IMR-90 (cell line): ENCODE measurements at regions not wholly inside any gene's neighbourhood (a gene's known extent, or its start where the extent isn't known, plus 50 kb on each side); places are given as distances from the start of the nearest gene placed in this dataset.

ENCODE experiments used
- ATAC-seq: fragments of 200-7000 bp; cut with Tn5 transposase; 2 replicates; pipeline ENCODE4 v1.9.1; 2020; ENCODE audit warnings: low read depth, mild to moderate bottlenecking, moderate library complexity
- BruUV-seq: library from RNA; stranded (reverse); fragments of 400-500 nt; replicated peaks from 2 replicates; lab custom pipeline; 2021; lab: Mats Ljungman, UMichigan
- CTCF ChIA-PET: fragments of 300-600 bp; formaldehyde crosslinking; extraction: SDS; loops from one replicate; lab custom pipeline; 2021; ENCODE audit warnings: antibody characterized with exemption; lab: Yijun Ruan, JAX
- POLR2A ChIA-PET: fragments of 300-600 bp; sonication (Branson Sonifier 250); formaldehyde crosslinking; loops from one replicate; lab custom pipeline; 2022; ENCODE audit warnings: antibody characterized with exemption; ENCODE audit not compliant: unreplicated experiment; lab: Charles Lee
- DNase-seq: peaks from one replicate; pipeline ENCODE4 v3.0.0; 2013
- H2AFZ ChIP-seq: replicated peaks from 2 replicates; pipeline ENCODE3; 2013; ENCODE audit warnings: low read length, mild to moderate bottlenecking; ENCODE audit not compliant: poor library complexity
- H2AK5ac ChIP-seq: 2 replicates; pipeline ENCODE4 v1.6.1; 2013; ENCODE audit warnings: low read depth, low read length, inconsistent platforms
- H2AK9ac ChIP-seq: replicated peaks from 2 replicates; pipeline ENCODE3; 2013; ENCODE audit warnings: mild to moderate bottlenecking, low read depth, low read length, moderate library complexity; ENCODE audit not compliant: poor library complexity
- H2BK120ac ChIP-seq: 2 replicates; pipeline ENCODE4 v1.6.1; 2013; ENCODE audit warnings: low read depth, low read length, inconsistent platforms
- H2BK15ac ChIP-seq: 3 replicates; pipeline ENCODE4 v1.6.1; 2013; ENCODE audit warnings: low read depth, low read length, inconsistent platforms
- H2BK20ac ChIP-seq: 2 replicates; pipeline ENCODE4 v1.6.1; 2013; ENCODE audit warnings: low read depth, mild to moderate bottlenecking, inconsistent platforms, low read length, moderate library complexity
- H2BK5ac ChIP-seq: 2 replicates; pipeline ENCODE4 v1.6.1; 2013; ENCODE audit warnings: mild to moderate bottlenecking, low read depth, low read length, inconsistent platforms; ENCODE audit not compliant: poor library complexity, severe bottlenecking
- H3K14ac ChIP-seq: replicated peaks from 2 replicates; pipeline ENCODE4 v1.6.1; 2013; ENCODE audit warnings: low read depth, low read length, inconsistent platforms
- H3K18ac ChIP-seq: 2 replicates; pipeline ENCODE4 v1.6.1; 2013; ENCODE audit warnings: low read depth, low read length, control low read depth
- H3K23ac ChIP-seq: 2 replicates; pipeline ENCODE4 v1.6.1; 2013; ENCODE audit warnings: low read depth, low read length, inconsistent platforms
- H3K27ac ChIP-seq: 2 replicates; pipeline ENCODE4 v1.5.1; 2013; ENCODE audit warnings: mild to moderate bottlenecking, control low read depth, low read length; ENCODE audit not compliant: insufficient read depth
- H3K27me3 ChIP-seq: 2 replicates; pipeline ENCODE4 v1.6.1; 2013; ENCODE audit warnings: low read length; ENCODE audit not compliant: control insufficient read depth, insufficient read depth
- H3K36me3 ChIP-seq: 2 replicates; pipeline ENCODE4 v1.6.1; 2013; ENCODE audit warnings: low read length, mixed read lengths; ENCODE audit not compliant: control insufficient read depth, insufficient read depth
- H3K4ac ChIP-seq: 2 replicates; pipeline ENCODE4 v1.6.1; 2013; ENCODE audit warnings: low read depth, low read length, inconsistent platforms
- H3K4me1 ChIP-seq: 2 replicates; pipeline ENCODE4 v1.6.1; 2013; ENCODE audit warnings: low read length, mixed read lengths; ENCODE audit not compliant: control insufficient read depth, insufficient read depth
- H3K4me2 ChIP-seq: 2 replicates; pipeline ENCODE4 v1.6.1; 2013; ENCODE audit warnings: low read depth, mild to moderate bottlenecking, control low read depth, low read length, moderate library complexity
- H3K4me3 ChIP-seq: 2 replicates; pipeline ENCODE4 v1.5.1; 2013; ENCODE audit warnings: low read depth, mild to moderate bottlenecking, control low read depth, low read length, moderate library complexity; ENCODE audit not compliant: insufficient read depth
- H3K56ac ChIP-seq: 2 replicates; pipeline ENCODE4 v1.6.1; 2013; ENCODE audit warnings: low read length, inconsistent platforms; ENCODE audit not compliant: insufficient read depth; ENCODE audit errors: extremely low read depth
- H3K79me1 ChIP-seq, 2 experiments: 2 replicates each; pipeline ENCODE4 v1.6.1; 2013; ENCODE audit warnings: low read length in 2 of 2, inconsistent platforms in 1 of 2, low read depth in 1 of 2
- H3K9ac ChIP-seq: 2 replicates; pipeline ENCODE4 v1.6.1; 2013; ENCODE audit warnings: low read depth, low read length, control low read depth
- H3K9me1 ChIP-seq: 2 replicates; pipeline ENCODE4 v1.6.1; 2013; ENCODE audit warnings: low read length, inconsistent platforms; ENCODE audit not compliant: insufficient read depth
- H3K9me3 ChIP-seq: 2 replicates; pipeline ENCODE4 v1.6.1; 2013; ENCODE audit warnings: low read length; ENCODE audit not compliant: control insufficient read depth, insufficient read depth
- H4K20me1 ChIP-seq: 2 replicates; pipeline ENCODE4 v1.6.1; 2013; ENCODE audit warnings: low read length, inconsistent platforms; ENCODE audit not compliant: insufficient read depth
- H4K5ac ChIP-seq: 2 replicates; pipeline ENCODE4 v1.6.1; 2013; ENCODE audit warnings: mild to moderate bottlenecking, low read depth, low read length, control low read depth
- H4K8ac ChIP-seq, 2 experiments: 2 replicates each; pipeline ENCODE4 v1.6.1; 2013; ENCODE audit warnings: low read depth in 2 of 2, low read length in 2 of 2, control low read depth in 1 of 2, inconsistent platforms in 1 of 2
- H4K91ac ChIP-seq: 2 replicates; pipeline ENCODE4 v1.6.1; 2013; ENCODE audit warnings: low read depth, low read length, inconsistent platforms; ENCODE audit not compliant: insufficient read depth
- ELK1 ChIP-seq: fragments of 150-350 bp; IDR thresholded peaks from 2 replicates; pipeline ENCODE4 v1.6.1; 2016; ENCODE audit warnings: low read depth, mild to moderate bottlenecking, low read length, moderate library complexity, borderline replicate concordance
- RFX5 ChIP-seq: IDR thresholded peaks from 2 replicates; pipeline ENCODE4 v1.8.0; 2012; ENCODE audit warnings: low read depth, mild to moderate bottlenecking, low read length, moderate library complexity
- SMC3 ChIP-seq: fragments of 150-350 bp; IDR thresholded peaks from 2 replicates; pipeline ENCODE4 v1.6.1; 2016; ENCODE audit warnings: low read depth, mild to moderate bottlenecking, antibody characterized with exemption, low read length, moderate library complexity
- WGBS, 2 experiments: methylation state at CpG; one replicate each; pipeline versions ENCODE4 v1.1.5 to v1.1.7; 2013; ENCODE audit warnings: missing lambda C conversion rate in 2 of 2; ENCODE audit not compliant: insufficient read length in 1 of 2; ENCODE audit errors: extremely low coverage in 2 of 2; 5-methylcytosine and 5-hydroxymethylcytosine counted together
- dilution Hi-C: fragments of 300-500 bp; cut with HindIII; formaldehyde crosslinking; loops from one replicate; pipeline ENCODE4 v1.14.3; 2018; ENCODE audit warnings: low sequenced_read_pairs; ENCODE audit not compliant: unreplicated experiment
- in situ Hi-C: fragments of 300-500 bp; cut with MboI; formaldehyde crosslinking; loops from 3 replicates; pipeline ENCODE4 v1.14.3; 2019; ENCODE audit warnings: low sequenced_read_pairs, inconsistent platforms, mixed read lengths
- intact Hi-C: fragments of 100-400 bp; cut with micrococcal nuclease; formaldehyde crosslinking; loops from 2 replicates; pipeline ENCODE4 v1.10.0; 2022

- intact Hi-C loops (no loop called here), dilution Hi-C loops (no loop called here), in situ Hi-C loops (no loop called here)
- Histone ChIP-seq H3K9me1 (no peaks in the 10 kb centered on the region), H2AFZ (no peak overlapping the region), H4K5ac (no peak overlapping the region), H3K14ac (no peak overlapping the region), H3K9ac (no peak overlapping the region), H4K20me1 (no peaks in the 10 kb centered on the region), H3K4me3 (no peak overlapping the region), H3K27me3 (no peaks in the 10 kb centered on the region), H2BK15ac (no peak overlapping the region), H3K23ac (no peak overlapping the region), H3K9me3 (peaks cover 17% of the 10 kb centered on the region; the same call in 1 of the 2 replicates), H2BK5ac (no peak overlapping the region), H4K91ac (no peak overlapping the region), H3K4me1 (no peaks in the 10 kb centered on the region), H3K79me1 (no peaks in the 10 kb centered on the region), H3K18ac (no peak overlapping the region), H2AK5ac (no peak overlapping the region), H3K56ac (no peak overlapping the region), H2AK9ac (no peak overlapping the region), H3K4ac (no peak overlapping the region), H2BK20ac (no peak overlapping the region), H4K8ac (no peak overlapping the region), H3K4me2 (no peak overlapping the region), H3K36me3 (no peaks in the 10 kb centered on the region), H2BK120ac (no peak overlapping the region), H3K27ac (no peak overlapping the region)
- ATAC-seq (no peak), DNase-seq (no peak)
- TF ChIP-seq RFX5 (no peak), SMC3 (no peak), ELK1 (no peak)
- CTCF ChIA-PET, result no interaction called here
- POLR2A ChIA-PET, result no interaction called here
- 0% methylated on average over 4 of the region's 6 CpGs; no CpG with 5 or more reads in 1 of the 2 experiments for WGBS, 2 experiments
- no TSS peak for BruUV-seq
Observed at GRCh38 chrX:531611-531936, 99.0 kb upstream of the SHOX start.
